ENCODE measurements at regions not wholly inside any gene's neighbourhood (a gene's known extent, or its start where the extent isn't known, plus 50 kb on each side); places are given as distances from the start of the nearest gene placed in this dataset.

DNA sequence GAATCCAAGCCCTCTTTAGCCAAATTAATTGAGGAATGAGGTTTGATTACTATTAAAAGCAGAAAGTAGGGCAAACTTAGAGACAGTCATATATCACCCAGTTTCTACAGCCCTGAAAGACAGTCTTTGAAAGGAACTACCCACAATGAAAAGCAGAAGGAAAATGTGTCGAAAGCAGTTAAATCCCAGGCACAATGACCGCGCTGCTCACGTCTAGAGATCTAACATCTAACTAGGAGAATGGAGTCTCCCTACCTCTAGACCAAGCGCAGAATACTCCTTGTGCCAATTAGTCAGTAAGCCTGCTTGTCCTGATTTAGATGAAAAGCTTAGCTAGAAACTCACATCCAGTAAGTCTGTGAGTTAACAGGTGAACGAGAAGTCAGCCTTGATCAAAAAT lies 350.0 kb downstream of the FGFR2 start:
- TF ChIP-seq, protein P1, sequence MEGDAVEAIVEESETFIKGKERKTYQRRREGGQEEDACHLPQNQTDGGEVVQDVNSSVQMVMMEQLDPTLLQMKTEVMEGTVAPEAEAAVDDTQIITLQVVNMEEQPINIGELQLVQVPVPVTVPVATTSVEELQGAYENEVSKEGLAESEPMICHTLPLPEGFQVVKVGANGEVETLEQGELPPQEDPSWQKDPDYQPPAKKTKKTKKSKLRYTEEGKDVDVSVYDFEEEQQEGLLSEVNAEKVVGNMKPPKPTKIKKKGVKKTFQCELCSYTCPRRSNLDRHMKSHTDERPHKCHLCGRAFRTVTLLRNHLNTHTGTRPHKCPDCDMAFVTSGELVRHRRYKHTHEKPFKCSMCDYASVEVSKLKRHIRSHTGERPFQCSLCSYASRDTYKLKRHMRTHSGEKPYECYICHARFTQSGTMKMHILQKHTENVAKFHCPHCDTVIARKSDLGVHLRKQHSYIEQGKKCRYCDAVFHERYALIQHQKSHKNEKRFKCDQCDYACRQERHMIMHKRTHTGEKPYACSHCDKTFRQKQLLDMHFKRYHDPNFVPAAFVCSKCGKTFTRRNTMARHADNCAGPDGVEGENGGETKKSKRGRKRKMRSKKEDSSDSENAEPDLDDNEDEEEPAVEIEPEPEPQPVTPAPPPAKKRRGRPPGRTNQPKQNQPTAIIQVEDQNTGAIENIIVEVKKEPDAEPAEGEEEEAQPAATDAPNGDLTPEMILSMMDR (IDR thresholded peaks at IDR 0.05; ENCODE audit: insufficient read depth, low read depth, low read length): no peak
- no peak for DNase-seq (ENCODE audit: low read depth)
- H3K4me3 ChIP-seq (ENCODE audit: low read depth, low read length): no peak overlapping the region

DNA sequence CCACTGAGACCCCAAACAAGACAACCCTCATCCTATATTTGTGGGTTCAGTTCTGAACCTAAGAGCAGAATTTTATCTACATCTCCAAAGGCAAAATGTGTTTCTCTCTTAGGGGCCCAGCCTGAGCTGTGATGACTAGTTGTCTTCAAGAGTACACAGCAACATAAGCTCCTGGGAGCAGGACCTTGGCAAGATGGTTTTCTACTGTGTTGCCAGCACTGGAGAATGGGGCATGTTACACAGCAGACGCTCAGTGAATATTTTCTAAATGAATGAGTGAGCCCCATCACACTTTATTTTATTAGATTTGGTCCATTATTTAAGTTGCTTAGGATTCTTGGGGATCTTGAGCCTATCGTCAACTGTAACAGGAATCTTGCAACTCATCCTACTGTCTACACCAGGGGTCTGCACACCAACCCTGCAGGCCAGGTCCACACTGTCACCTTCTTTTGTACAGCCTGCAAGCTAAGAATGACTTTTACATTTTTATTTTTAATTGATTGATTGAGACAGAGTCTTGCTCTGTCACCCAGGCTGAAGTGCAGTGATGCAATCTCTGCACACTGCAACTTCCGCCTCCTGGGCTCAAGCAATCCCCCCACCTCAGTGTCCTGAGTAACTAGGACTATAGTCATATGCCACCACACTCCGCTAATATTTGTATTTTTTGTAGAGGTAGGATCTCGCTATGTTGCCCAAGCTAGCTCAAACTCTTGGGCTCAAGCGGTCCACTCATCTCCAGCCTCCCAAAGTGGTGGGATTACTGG lies 347.1 kb downstream of the FGFR2 start:
- DNase-seq (ENCODE audit: low read depth): no peak
- TF ChIP-seq, protein P1 (IDR thresholded peaks at IDR 0.05; ENCODE audit: insufficient read depth, low read depth, low read length): no peak

DNA sequence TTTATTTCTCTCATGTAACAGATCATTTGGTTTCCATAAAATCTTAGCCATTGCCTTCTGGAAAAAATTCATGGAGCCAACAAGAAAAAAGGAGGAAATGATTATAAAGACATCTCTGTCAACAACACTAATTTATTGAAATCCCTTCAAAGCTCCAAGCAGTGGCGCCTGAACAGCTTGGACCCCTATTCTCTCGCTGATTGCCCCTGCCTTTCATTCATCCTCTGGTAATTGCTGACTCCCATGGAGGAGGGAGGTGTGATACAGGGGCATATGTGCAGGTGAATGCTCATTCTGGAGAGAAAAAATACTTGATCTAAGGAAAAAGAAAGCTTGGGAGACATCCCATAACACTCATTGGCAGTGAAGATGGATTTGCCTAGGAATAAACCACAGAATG lies 345.5 kb downstream of the FGFR2 start:
- DNase-seq (ENCODE audit: low read depth): no peak
- TF ChIP-seq, protein P1 (IDR thresholded peaks at IDR 0.05; ENCODE audit: insufficient read depth, low read depth, low read length): no peak
- H3K4me3 ChIP-seq (ENCODE audit: low read depth, low read length): no peak overlapping the region

More for the DNA sequence above, 347.1 kb downstream of the FGFR2 start:
- no peak overlapping the region for H3K4me3 ChIP-seq (ENCODE audit: low read depth, low read length)

DNA sequence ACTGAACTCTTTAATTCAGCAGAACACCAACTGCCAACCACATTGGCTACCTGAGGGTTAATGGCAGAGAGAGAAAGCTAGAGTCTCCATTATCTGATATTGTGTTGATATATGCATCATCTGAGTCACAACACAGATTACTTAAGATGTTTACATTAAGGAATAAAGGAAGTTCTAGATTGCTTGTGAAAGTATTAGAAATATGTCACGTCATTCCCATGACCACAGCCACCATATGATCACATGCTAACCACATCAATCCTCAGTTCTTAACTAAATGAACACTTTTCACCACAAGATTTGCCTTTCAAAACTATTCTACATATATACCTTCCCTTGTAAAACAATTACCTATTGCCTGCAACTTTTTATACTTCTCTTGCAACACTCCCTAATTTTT lies 337.9 kb downstream of the FGFR2 start:
- DNase-seq (ENCODE audit: low read depth): no peak
- TF ChIP-seq, protein P1 (IDR thresholded peaks at IDR 0.05; ENCODE audit: insufficient read depth, low read depth, low read length): no peak
- no peak overlapping the region for H3K4me3 ChIP-seq (ENCODE audit: low read depth, low read length)

DNA sequence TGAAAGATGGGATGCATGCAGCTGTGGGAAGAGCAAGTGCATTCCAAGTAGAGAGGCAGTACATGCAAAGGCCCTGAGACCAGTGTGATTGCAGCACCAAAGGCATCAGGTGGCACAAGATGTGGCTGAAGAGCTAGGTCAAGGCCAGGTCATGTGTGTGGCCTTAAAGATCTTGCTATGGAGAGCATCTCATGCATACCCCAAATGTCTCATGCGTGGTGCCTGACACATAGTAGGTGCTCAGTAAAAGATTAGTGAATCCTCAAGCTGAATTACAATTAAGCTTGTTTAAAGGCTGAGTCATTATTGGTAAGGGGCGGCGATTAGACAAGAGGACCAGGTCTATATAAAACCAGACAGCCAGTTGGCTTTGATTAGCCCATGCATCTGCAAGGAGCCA lies 336.6 kb downstream of the FGFR2 start:
- no peak overlapping the region for H3K4me3 ChIP-seq (ENCODE audit: low read depth, low read length)
- no peak for DNase-seq (ENCODE audit: low read depth)
- TF ChIP-seq, protein P1 (IDR thresholded peaks at IDR 0.05; ENCODE audit: insufficient read depth, low read depth, low read length): no peak

DNA sequence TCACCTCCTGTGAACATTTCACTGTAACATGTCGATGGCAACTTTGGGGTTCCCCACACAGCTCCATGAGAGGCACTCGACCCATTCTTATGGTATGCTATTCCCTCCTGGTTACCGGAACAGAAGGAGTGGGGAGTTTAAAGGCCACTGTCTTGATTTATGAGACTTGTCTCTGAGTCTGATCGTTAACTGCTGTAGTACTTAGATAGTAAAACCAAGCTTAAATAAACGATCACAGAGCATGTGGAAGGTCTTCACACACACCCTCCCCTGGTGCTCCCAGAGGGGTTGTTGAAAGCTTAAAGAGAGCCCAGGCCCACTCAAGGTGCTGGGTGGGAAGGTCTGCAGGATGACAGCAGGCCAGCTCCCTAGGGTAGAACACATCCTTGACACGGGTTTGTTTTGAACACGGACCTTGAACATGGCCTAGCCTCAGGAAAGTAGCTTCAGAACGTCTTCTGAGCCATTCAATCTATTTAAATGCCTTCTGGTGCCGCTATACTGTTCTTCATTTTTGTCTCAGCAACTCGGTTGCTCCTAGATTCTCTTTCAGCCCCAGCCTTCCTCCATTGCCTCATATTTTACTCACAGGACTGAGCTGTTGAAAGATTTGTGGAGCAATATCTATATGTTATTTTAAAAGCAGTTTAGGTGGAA lies 335.3 kb downstream of the FGFR2 start:
- DNase-seq (ENCODE audit: low read depth): no peak
- H3K4me3 ChIP-seq (ENCODE audit: low read depth, low read length): no peak overlapping the region
- TF ChIP-seq, protein P1 (IDR thresholded peaks at IDR 0.05; ENCODE audit: insufficient read depth, low read depth, low read length): no peak
